ENCODE measurements at regions not wholly inside any gene's neighbourhood (a gene's known extent, or its start where the extent isn't known, plus 50 kb on each side); places are given as distances from the start of the nearest gene placed in this dataset.

DNA sequence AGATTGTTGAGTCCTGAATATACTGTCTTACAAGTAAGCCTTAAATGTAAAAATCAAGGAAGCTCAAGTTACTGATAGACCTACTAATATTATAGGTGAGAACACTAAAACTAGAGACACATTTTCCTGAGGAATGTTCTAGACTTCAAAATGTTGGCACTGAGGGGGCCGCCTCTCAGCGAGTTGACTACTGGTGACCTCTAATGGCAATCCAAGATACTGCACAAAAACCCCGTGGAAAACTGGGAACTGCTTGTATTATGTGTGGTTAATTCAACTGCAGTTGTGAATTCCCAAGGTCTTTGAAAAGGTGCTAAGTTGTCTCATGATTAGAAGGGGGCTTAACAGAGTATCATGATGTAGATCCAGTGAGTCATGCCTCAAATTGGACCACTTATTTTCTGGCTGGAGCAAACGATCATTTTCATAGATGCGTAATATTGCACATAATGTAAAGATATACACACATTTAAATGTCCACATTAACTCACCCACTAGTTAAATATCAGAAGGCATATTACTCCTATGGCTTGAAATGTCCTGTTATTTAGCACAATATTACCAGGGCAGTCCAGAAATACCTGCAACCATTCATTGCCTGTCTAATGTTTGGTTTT, 336.2 kb downstream of the FOXA2 start:
- TF ChIP-seq, protein P1, sequence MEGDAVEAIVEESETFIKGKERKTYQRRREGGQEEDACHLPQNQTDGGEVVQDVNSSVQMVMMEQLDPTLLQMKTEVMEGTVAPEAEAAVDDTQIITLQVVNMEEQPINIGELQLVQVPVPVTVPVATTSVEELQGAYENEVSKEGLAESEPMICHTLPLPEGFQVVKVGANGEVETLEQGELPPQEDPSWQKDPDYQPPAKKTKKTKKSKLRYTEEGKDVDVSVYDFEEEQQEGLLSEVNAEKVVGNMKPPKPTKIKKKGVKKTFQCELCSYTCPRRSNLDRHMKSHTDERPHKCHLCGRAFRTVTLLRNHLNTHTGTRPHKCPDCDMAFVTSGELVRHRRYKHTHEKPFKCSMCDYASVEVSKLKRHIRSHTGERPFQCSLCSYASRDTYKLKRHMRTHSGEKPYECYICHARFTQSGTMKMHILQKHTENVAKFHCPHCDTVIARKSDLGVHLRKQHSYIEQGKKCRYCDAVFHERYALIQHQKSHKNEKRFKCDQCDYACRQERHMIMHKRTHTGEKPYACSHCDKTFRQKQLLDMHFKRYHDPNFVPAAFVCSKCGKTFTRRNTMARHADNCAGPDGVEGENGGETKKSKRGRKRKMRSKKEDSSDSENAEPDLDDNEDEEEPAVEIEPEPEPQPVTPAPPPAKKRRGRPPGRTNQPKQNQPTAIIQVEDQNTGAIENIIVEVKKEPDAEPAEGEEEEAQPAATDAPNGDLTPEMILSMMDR (IDR thresholded peaks at IDR 0.05) = peak in 6 of 7 experiments; percentile 10 to 39 (median 28)
- no peak for TF ChIP-seq POLR2A (IDR thresholded peaks at IDR 0.05)

Data from body of pancreas (tissue), 4 donors.